ENCODE measurements at regions not wholly inside any gene's neighbourhood (a gene's known extent, or its start where the extent isn't known, plus 50 kb on each side); places are given as distances from the start of the nearest gene placed in this dataset.

DNA sequence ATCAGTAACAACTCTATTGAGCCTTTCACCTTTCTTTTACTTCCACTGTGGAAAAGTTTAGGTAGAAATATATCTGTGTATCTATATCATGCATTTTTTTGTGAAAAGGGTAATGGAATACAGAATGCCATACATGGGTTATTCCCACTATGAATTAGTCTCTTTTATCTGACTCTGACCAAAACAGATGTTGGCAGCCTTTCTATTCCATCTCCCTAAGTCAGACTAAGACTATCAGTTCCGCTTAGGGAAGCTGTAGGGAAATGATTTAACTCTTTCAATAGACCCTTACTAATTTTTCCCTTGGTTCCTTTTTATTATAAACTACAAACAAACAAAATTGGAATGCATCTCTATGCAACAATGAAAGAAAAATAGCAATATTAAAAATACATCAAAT lies 92.3 kb upstream of the LEF1 start:
- no peak for DNase-seq

- no peak for DNase-seq
These were observed 87.8 kb upstream of the LEF1 start for GRCh38 chr4:108256538-108256937.

DNA sequence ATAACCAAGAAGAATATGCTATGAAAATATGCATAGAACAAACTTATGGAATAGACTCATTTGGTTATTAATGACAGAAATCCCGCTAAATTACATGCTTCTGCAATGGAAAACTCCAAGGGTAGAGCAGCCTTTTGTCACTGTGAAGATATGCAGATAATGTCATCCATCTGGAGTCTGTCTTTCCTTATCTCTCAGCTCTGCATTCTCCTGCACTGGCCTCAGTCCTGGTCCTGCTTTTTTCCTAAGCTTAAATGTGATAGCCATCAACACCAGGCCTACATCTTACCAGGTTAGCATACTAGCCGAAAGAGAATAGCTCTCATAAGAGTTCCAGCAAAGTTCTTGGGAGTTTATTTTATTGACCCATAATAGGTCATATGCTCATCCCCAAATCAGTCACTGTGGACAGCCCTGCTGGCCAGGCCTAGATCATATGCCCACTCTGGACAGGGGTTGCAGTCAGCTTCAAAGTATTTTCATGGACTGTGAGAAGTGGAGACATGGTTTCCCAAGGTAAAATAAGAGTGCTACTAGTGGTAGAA lies 86.5 kb upstream of the LEF1 start:
- no peak for DNase-seq

DNA sequence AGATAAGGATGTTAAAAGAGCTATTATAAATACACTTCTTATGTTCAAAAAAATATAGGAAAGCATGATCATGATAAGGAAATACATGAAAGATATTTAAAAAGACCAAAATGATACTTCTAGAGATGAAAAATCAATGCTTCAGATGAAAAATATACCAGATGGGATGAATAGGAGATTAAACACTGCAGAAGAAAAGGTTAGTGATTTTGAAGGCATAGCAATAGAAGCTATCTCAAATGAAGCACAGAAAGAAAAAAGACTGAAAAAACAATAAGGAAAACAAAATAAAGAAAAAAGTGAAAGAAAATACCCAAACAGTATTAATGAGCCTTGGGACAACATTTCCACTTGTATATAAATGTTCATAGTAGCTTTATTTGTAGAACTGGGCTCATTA lies 80.7 kb upstream of the LEF1 start:
- DNase-seq: no peak

DNA sequence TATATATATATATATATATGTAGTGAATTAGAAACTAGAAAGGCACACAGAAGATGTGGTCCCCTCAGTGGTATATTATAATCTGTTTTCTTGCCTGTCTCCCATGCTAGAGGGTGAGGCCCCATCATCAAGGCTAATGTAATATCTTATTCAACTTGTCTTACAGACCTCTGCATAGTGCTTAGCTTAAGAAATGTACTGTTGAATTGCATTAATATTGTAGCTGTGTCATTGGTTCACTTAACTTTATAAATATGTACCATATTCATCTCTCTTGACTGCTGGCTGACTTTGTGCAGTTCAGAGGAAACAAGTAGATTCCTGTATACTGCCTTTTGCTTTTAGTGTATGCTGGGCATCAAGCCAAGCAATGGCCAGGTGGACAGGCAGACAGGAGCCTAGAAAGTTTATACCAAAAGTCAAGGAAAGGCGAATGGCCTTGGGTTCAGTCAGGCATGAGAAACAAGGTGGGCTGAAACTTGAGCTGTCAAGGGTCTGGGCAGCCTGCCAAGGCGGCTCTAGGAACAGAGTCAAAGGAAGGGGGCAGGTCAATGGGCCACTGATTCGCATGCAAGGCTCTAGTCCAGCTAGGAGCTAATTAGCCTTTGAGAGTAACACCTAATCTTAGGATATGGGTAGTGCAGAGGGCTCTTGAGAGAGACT lies 78.8 kb upstream of the LEF1 start:
- DNase-seq: no peak

DNA sequence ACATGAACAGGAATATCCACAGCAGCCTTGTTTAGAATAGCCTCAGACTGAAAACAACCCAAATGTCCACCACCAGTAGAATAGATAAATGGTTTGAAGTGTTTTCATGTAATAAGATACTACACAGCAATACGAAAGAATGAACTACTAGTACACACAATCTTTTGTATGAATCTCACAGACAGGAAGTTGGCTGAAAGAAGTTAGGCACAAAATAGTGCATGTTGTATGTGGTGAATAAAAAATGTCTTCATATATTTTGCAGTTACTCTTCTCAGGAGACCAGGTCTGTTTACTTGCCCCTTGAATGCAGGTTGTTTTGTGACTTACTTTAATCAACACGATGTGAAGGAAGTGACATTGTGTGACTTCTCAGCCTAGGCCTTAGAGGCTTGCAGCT lies 75.9 kb upstream of the LEF1 start:
- DNase-seq: no peak

GRCh38 chr4:108240366-108240765 lies 71.6 kb upstream of the LEF1 start:
- peak; percentile 10 for DNase-seq

DNA sequence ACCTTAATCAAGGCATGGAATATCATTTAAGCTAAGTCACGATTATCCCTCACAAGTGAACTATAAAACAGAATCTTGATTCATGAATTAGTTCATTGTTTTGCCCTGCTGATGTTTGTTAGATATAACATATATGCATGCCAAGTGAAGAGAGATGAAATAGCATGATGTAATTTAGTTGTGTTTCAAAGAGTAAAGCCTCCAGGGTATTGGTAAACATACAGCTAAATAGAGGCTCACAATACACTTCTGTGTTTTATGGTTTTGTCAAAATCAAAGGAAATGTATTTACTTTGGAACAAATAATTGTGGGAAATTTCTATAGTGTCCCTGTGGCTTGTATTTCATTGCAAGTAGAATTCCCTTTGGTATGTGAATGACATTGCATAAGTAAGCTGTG lies 69.0 kb upstream of the LEF1 start:
- no peak for DNase-seq

GRCh38 chr4:108236264-108236663 lies 67.5 kb upstream of the LEF1 start:
- DNase-seq: no peak

- DNase-seq: peak; percentile 31
These were observed 59.2 kb upstream of the LEF1 start for GRCh38 chr4:108227923-108228322.

GRCh38 chr4:108224611-108225053 lies 55.9 kb upstream of the LEF1 start:
- peak; percentile 69 for DNase-seq

- DNase-seq: no peak
These were observed 54.6 kb upstream of the LEF1 start for GRCh38 chr4:108223313-108223712.

GRCh38 chr4:108219998-108220397 lies 51.3 kb upstream of the LEF1 start:
- no peak for DNase-seq

Measured in hematopoietic multipotent progenitor cell treated with erythropoietin and hydrocortisone succinate and interleukin-3 and kit ligand, for 6 days (in vitro differentiated cells).